WTC11 (cell line): ENCODE measurements at regions not wholly inside any gene's neighbourhood (a gene's known extent, or its start where the extent isn't known, plus 50 kb on each side); places are given as distances from the start of the nearest gene placed in this dataset.

Source experiments
- ATAC-seq: fragments of 200-7000 bp; cut with Tn5 transposase; 2 replicates; pipeline ENCODE4 v1.10.0; 2021; ENCODE audit warnings: mild to moderate bottlenecking, moderate library complexity
- CTCF ChIA-PET: fragments of 300-600 bp; sonication (Branson Sonifier 250); formaldehyde crosslinking; loops from one replicate; lab custom pipeline; 2021; ENCODE audit warnings: antibody characterized with exemption; lab: Charles Lee
- POLR2A ChIA-PET: fragments of 350-600 bp; sonication (Branson Sonifier 250); formaldehyde crosslinking; loops from one replicate; lab custom pipeline; 2021; ENCODE audit warnings: antibody characterized with exemption; lab: Charles Lee
- DNase-seq: peaks from one replicate; pipeline ENCODE4 v3.0.0; 2021; ENCODE audit warnings: low spot score
- H3K27ac Mint-ChIP-seq: 2 replicates; pipeline ENCODE4 v1.8.0; 2021; ENCODE audit warnings: mixed read lengths
- H3K27me3 Mint-ChIP-seq: 2 replicates; pipeline ENCODE4 v1.8.0; 2021; ENCODE audit warnings: low read depth, mild to moderate bottlenecking, moderate library complexity, mixed read lengths
- H3K36me3 Mint-ChIP-seq: 2 replicates; pipeline ENCODE4 v1.8.0; 2021; ENCODE audit warnings: mixed read lengths
- H3K4me1 Mint-ChIP-seq: 2 replicates; pipeline ENCODE4 v1.8.0; 2022; ENCODE audit warnings: mixed read lengths
- H3K4me3 Mint-ChIP-seq: 2 replicates; pipeline ENCODE4 v1.8.0; 2021; ENCODE audit warnings: mild to moderate bottlenecking, moderate library complexity, mixed read lengths
- H3K9me3 Mint-ChIP-seq: 2 replicates; pipeline ENCODE4 v1.8.0; 2021; ENCODE audit warnings: mixed read lengths
- AFF4 ChIP-seq: sonication (generic); formaldehyde crosslinking; IDR thresholded peaks from 2 replicates; pipeline ENCODE4 v1.8.1; 2023; ENCODE audit warnings: mild to moderate bottlenecking, missing genetic modification reagents, borderline replicate concordance
- CBFB ChIP-seq: sonication (generic); formaldehyde crosslinking; IDR thresholded peaks from 2 replicates; pipeline ENCODE4 v1.8.1; 2022; ENCODE audit warnings: mild to moderate bottlenecking, low read depth, missing genetic modification reagents
- GRHL2 ChIP-seq: fragments of 250-450 bp; sonication (Bioruptor Pico); IDR thresholded peaks from 2 replicates; pipeline ENCODE4 v1.8.0; 2022; ENCODE audit warnings: mild to moderate bottlenecking, moderate library complexity; ENCODE audit not compliant: insufficient replicate concordance, severe bottlenecking
- IRF1 ChIP-seq: sonication (generic); formaldehyde crosslinking; IDR thresholded peaks from 2 replicates; pipeline ENCODE4 v1.8.0; 2023; ENCODE audit warnings: missing genetic modification reagents
- KAT7 ChIP-seq: sonication (generic); formaldehyde crosslinking; IDR thresholded peaks from 2 replicates; pipeline ENCODE4 v1.8.1; 2023; ENCODE audit warnings: missing genetic modification reagents, mild to moderate bottlenecking, borderline replicate concordance
- NR1H2 ChIP-seq: sonication (generic); formaldehyde crosslinking; IDR thresholded peaks from 2 replicates; pipeline ENCODE4 v1.9.0; 2021; ENCODE audit warnings: mild to moderate bottlenecking, moderate library complexity, missing genetic modification reagents
- NR2C2 ChIP-seq: sonication (generic); formaldehyde crosslinking; IDR thresholded peaks from 2 replicates; pipeline ENCODE4 v1.8.0; 2022; ENCODE audit warnings: mild to moderate bottlenecking, missing genetic modification reagents
- OVOL2 ChIP-seq: fragments of 250-450 bp; sonication (Bioruptor Pico); IDR thresholded peaks from 2 replicates; pipeline ENCODE4 v1.9.0; 2021; ENCODE audit warnings: mild to moderate bottlenecking, borderline replicate concordance
- PRRX2 ChIP-seq: fragments of 250-450 bp; sonication (Bioruptor Pico); IDR thresholded peaks from 2 replicates; pipeline ENCODE4 v1.8.0; 2021; ENCODE audit warnings: mild to moderate bottlenecking
- SMAD4 ChIP-seq: sonication (generic); formaldehyde crosslinking; IDR thresholded peaks from 2 replicates; pipeline ENCODE4 v1.8.0; 2022; ENCODE audit warnings: mild to moderate bottlenecking, missing genetic modification reagents
- STAT6 ChIP-seq: sonication (generic); formaldehyde crosslinking; conservative IDR thresholded peaks from 2 replicates; pipeline ENCODE4 v1.8.1; 2023; ENCODE audit warnings: mild to moderate bottlenecking, low read depth, missing genetic modification reagents, moderate library complexity
- ZNF219 ChIP-seq: sonication (generic); formaldehyde crosslinking; IDR thresholded peaks from 2 replicates; pipeline ENCODE4 v1.8.0; 2023; ENCODE audit warnings: missing genetic modification reagents, mild to moderate bottlenecking, borderline replicate concordance
- ZNF425 ChIP-seq: fragments of 250-450 bp; sonication (Bioruptor Pico); conservative IDR thresholded peaks from 2 replicates; pipeline ENCODE4 v1.9.0; 2021; ENCODE audit warnings: mild to moderate bottlenecking
- ZNF532 ChIP-seq: fragments of 250-450 bp; sonication (Bioruptor Pico); IDR thresholded peaks from 2 replicates; pipeline ENCODE4 v1.9.0; 2021; ENCODE audit warnings: mild to moderate bottlenecking, borderline replicate concordance

- ChIA-PET POLR2A (no interaction called here), CTCF (no interaction called here)
- H3K27ac Mint-ChIP-seq, result no peak overlapping the region
- TF ChIP-seq PRRX2 (CRISPR knock-in tag) (no peak), ZNF532 (no peak), STAT6 (CRISPR knock-in tag) (no peak)
- DNase-seq, result no peak
- no peak for ATAC-seq
- H3K9me3 Mint-ChIP-seq, result no peaks in the 10 kb centered on the region
- H3K4me3 Mint-ChIP-seq, result no peak overlapping the region
- 0 out of 2 replicates have a peak, but pooled peaks cover 4% of the 10 kb centered on the region for H3K4me1 Mint-ChIP-seq
- H3K27me3 Mint-ChIP-seq, result no peaks in the 10 kb centered on the region
- H3K36me3 Mint-ChIP-seq, result no peaks in the 10 kb centered on the region
Measured at GRCh38 chr3:148078658-148079057, 619.0 kb upstream of the AGTR1 start.

GRCh38 chr3:148079370-148079769, 618.3 kb upstream of the AGTR1 start:
- no peak overlapping the region for H3K4me3 Mint-ChIP-seq
- POLR2A ChIA-PET, result no interaction called here
- no peak for TF ChIP-seq OVOL2 (CRISPR knock-in tag)
- TF ChIP-seq AFF4, result no peak
- no peak for TF ChIP-seq CBFB (CRISPR knock-in tag)
- TF ChIP-seq IRF1, result no peak
- no peak for TF ChIP-seq GRHL2 (CRISPR knock-in tag)
- no peak for TF ChIP-seq ZNF219 (CRISPR knock-in tag)
- TF ChIP-seq SMAD4 (CRISPR knock-in tag), result no peak
- TF ChIP-seq ZNF425 (CRISPR knock-in tag), result no peak
- TF ChIP-seq NR2C2 (CRISPR knock-in tag), result no peak
- TF ChIP-seq KAT7 (CRISPR knock-in tag), result no peak
- TF ChIP-seq NR1H2 (CRISPR knock-in tag), result no peak
- TF ChIP-seq ZNF532, result no peak

More at GRCh38 chr3:148079370-148079769, 618.3 kb upstream of the AGTR1 start:
- ATAC-seq, result peak; percentile 44; the same call in 1 of the 2 replicates
- no peaks in the 10 kb centered on the region for H3K9me3 Mint-ChIP-seq
- H3K36me3 Mint-ChIP-seq, result no peaks in the 10 kb centered on the region
- CTCF ChIA-PET, result no interaction called here
- H3K27ac Mint-ChIP-seq, result no peak overlapping the region
- 0 out of 2 replicates have a peak, but pooled peaks cover 4% of the 10 kb centered on the region for H3K4me1 Mint-ChIP-seq
- no peak for DNase-seq
- H3K27me3 Mint-ChIP-seq, result no peaks in the 10 kb centered on the region
